Skeletal muscle tissue (tissue), 3 donors: ENCODE measurements at regions not wholly inside any gene's neighbourhood (a gene's known extent, or its start where the extent isn't known, plus 50 kb on each side); places are given as distances from the start of the nearest gene placed in this dataset.

Experiments
- H3K27ac ChIP-seq: one replicate; pipeline ENCODE4 v1.7.0; 2013; ENCODE audit warnings: mild to moderate bottlenecking, low read depth, low read length, inconsistent platforms
- H3K27me3 ChIP-seq, 3 donors: one replicate each; pipeline ENCODE4 v1.7.0; 2013; ENCODE audit warnings: low read length in 3 of 3; ENCODE audit not compliant: control insufficient read depth in 3 of 3, insufficient read depth in 3 of 3
- H3K36me3 ChIP-seq, 3 donors: one replicate each; pipeline ENCODE4 v1.7.0; 2013; ENCODE audit warnings: low read length in 3 of 3; ENCODE audit not compliant: control insufficient read depth in 3 of 3, insufficient read depth in 3 of 3
- H3K4me1 ChIP-seq, 3 donors: one replicate each; pipeline ENCODE4 v1.7.0; 2013; ENCODE audit warnings: low read length in 3 of 3, mild to moderate bottlenecking in 3 of 3; ENCODE audit not compliant: control insufficient read depth in 3 of 3, insufficient read depth in 3 of 3
- H3K4me3 ChIP-seq, 3 donors: one replicate each; pipeline ENCODE4 v1.7.0; 2013; ENCODE audit warnings: low read length in 3 of 3
- H3K9ac ChIP-seq, 3 donors: one replicate each; pipeline ENCODE4 v1.7.0; 2013; ENCODE audit warnings: low read length in 3 of 3, mild to moderate bottlenecking in 3 of 3, moderate library complexity in 2 of 3, low read depth in 1 of 3
- H3K9me3 ChIP-seq, 3 donors: one replicate each; pipeline ENCODE4 v1.7.0; 2013; ENCODE audit warnings: low read length in 3 of 3; ENCODE audit not compliant: control insufficient read depth in 3 of 3
- donor health status: Osteomylitis.

GRCh38 chrX:45353456-45353855 is 152.8 kb upstream of the DIPK2B start:
- no peaks in the 10 kb centered on the region for H3K4me1 ChIP-seq
- no peak overlapping the region for H3K4me3 ChIP-seq
- H3K36me3 ChIP-seq: no peaks in the 10 kb centered on the region

GRCh38 chrX:45352611-45353010 is 151.9 kb upstream of the DIPK2B start:
- Histone ChIP-seq H3K27ac (no peak overlapping the region), H3K27me3 (no peaks in the 10 kb centered on the region), H3K36me3 (no peaks in the 10 kb centered on the region), H3K4me3 (no peak overlapping the region), H3K9me3 (no peaks in the 10 kb centered on the region), H3K4me1 (no peaks in the 10 kb centered on the region), H3K9ac (no peak overlapping the region)

More at GRCh38 chrX:45353456-45353855, 152.8 kb upstream of the DIPK2B start:
- Histone ChIP-seq H3K27ac (no peak overlapping the region), H3K9me3 (no peaks in the 10 kb centered on the region), H3K9ac (no peak overlapping the region), H3K27me3 (no peaks in the 10 kb centered on the region)

GRCh38 chrX:45351478-45351877 is 150.8 kb upstream of the DIPK2B start:
- no peaks in the 10 kb centered on the region for H3K36me3 ChIP-seq
- no peaks in the 10 kb centered on the region for H3K9me3 ChIP-seq
- H3K27me3 ChIP-seq: no peaks in the 10 kb centered on the region
- no peak overlapping the region for H3K9ac ChIP-seq
- no peak overlapping the region for H3K4me3 ChIP-seq
- H3K27ac ChIP-seq: no peak overlapping the region
- no peaks in the 10 kb centered on the region for H3K4me1 ChIP-seq

- no peak overlapping the region for H3K4me3 ChIP-seq
- no peak overlapping the region for H3K9ac ChIP-seq
- H3K27me3 ChIP-seq: no peaks in the 10 kb centered on the region
- H3K9me3 ChIP-seq: no peaks in the 10 kb centered on the region
- H3K36me3 ChIP-seq: no peaks in the 10 kb centered on the region
- H3K4me1 ChIP-seq: no peaks in the 10 kb centered on the region
- H3K27ac ChIP-seq: no peak overlapping the region
Observed at GRCh38 chrX:45348296-45348695, 147.6 kb upstream of the DIPK2B start.

GRCh38 chrX:45347877-45348276 is 147.2 kb upstream of the DIPK2B start:
- Histone ChIP-seq H3K4me3 (no peak overlapping the region), H3K9ac (no peak overlapping the region), H3K36me3 (no peaks in the 10 kb centered on the region), H3K27me3 (no peaks in the 10 kb centered on the region), H3K4me1 (no peaks in the 10 kb centered on the region), H3K27ac (no peak overlapping the region), H3K9me3 (no peaks in the 10 kb centered on the region)

- H3K4me3 ChIP-seq: no peak overlapping the region
- H3K9me3 ChIP-seq: peaks cover 0 to 2% (median 0%) of the 10 kb centered on the region in 3 donors
- no peak overlapping the region for H3K9ac ChIP-seq
- no peak overlapping the region for H3K27ac ChIP-seq
- H3K4me1 ChIP-seq: no peaks in the 10 kb centered on the region
- H3K27me3 ChIP-seq: no peaks in the 10 kb centered on the region
- H3K36me3 ChIP-seq: no peaks in the 10 kb centered on the region
Observed at GRCh38 chrX:45344594-45344993, 143.9 kb upstream of the DIPK2B start.

GRCh38 chrX:45329217-45329616 is 128.5 kb upstream of the DIPK2B start:
- Histone ChIP-seq H3K27ac (no peak overlapping the region), H3K9me3 (no peaks in the 10 kb centered on the region), H3K27me3 (peaks cover 0 to 2% (median 0%) of the 10 kb centered on the region in 3 donors), H3K4me3 (no peak overlapping the region), H3K4me1 (no peaks in the 10 kb centered on the region), H3K36me3 (no peaks in the 10 kb centered on the region), H3K9ac (no peak overlapping the region)

- Histone ChIP-seq H3K36me3 (no peaks in the 10 kb centered on the region), H3K4me1 (no peaks in the 10 kb centered on the region), H3K9me3 (no peaks in the 10 kb centered on the region), H3K27me3 (peaks cover 0 to 2% (median 0%) of the 10 kb centered on the region in 3 donors), H3K4me3 (no peak overlapping the region), H3K27ac (no peak overlapping the region), H3K9ac (no peak overlapping the region)
Observed at GRCh38 chrX:45324941-45325340, 124.3 kb upstream of the DIPK2B start.

GRCh38 chrX:45323387-45323786 is 122.7 kb upstream of the DIPK2B start:
- Histone ChIP-seq H3K36me3 (no peaks in the 10 kb centered on the region), H3K4me1 (no peaks in the 10 kb centered on the region), H3K4me3 (no peak overlapping the region), H3K9me3 (no peaks in the 10 kb centered on the region), H3K9ac (no peak overlapping the region), H3K27me3 (no peaks in the 10 kb centered on the region), H3K27ac (no peak overlapping the region)

- Histone ChIP-seq H3K9me3 (no peaks in the 10 kb centered on the region), H3K27me3 (no peaks in the 10 kb centered on the region), H3K36me3 (no peaks in the 10 kb centered on the region), H3K4me3 (no peak overlapping the region), H3K27ac (no peak overlapping the region), H3K4me1 (no peaks in the 10 kb centered on the region), H3K9ac (no peak overlapping the region)
Observed at GRCh38 chrX:45322820-45323219, 122.1 kb upstream of the DIPK2B start.

GRCh38 chrX:45322382-45322781 is 121.7 kb upstream of the DIPK2B start:
- Histone ChIP-seq H3K27ac (no peak overlapping the region), H3K4me3 (no peak overlapping the region), H3K27me3 (no peaks in the 10 kb centered on the region), H3K9me3 (no peaks in the 10 kb centered on the region), H3K9ac (no peak overlapping the region), H3K4me1 (no peaks in the 10 kb centered on the region), H3K36me3 (no peaks in the 10 kb centered on the region)
